Vagina (tissue), 2 donors: ENCODE measurements at regions not wholly inside any gene's neighbourhood (a gene's known extent, or its start where the extent isn't known, plus 50 kb on each side); places are given as distances from the start of the nearest gene placed in this dataset.
"Not testable (repeated sequence)": the region's sequence is repeated elsewhere in the genome, so short reads cannot be mapped to it uniquely, and the experiment has no call there.

Source experiments
- DNase-seq, 2 donors: peaks; one replicate each; pipeline ENCODE4 v3.0.0-alpha.2; 2017; ENCODE audit errors: extremely low spot score in 2 of 2
- H3K27ac ChIP-seq: fragments of 200-600 bp; sonication (generic); one replicate; pipeline ENCODE4 v1.5.1; 2019
- H3K27me3 ChIP-seq: fragments of 200-600 bp; sonication (generic); one replicate; pipeline ENCODE4 v1.5.1; 2019
- H3K36me3 ChIP-seq, 2 donors: fragments of 200-600 bp; sonication (generic); one replicate each; pipeline ENCODE4 v1.5.1; 2017 to 2019
- H3K4me1 ChIP-seq: fragments of 200-600 bp; sonication (generic); one replicate; pipeline ENCODE4 v1.5.1; 2019
- H3K4me3 ChIP-seq, 2 donors: fragments of 200-600 bp; sonication (generic); 1 replicate in 1 of 2; 2 replicates in 1 of 2; pipeline ENCODE4 v1.5.1; 2016 to 2019
- H3K9me3 ChIP-seq: fragments of 200-600 bp; sonication (generic); one replicate; pipeline ENCODE4 v1.5.1; 2019
- CTCF ChIP-seq, 3 experiments: fragments of 450-650 bp in 2 of 3; fragments of 200-600 bp in 1 of 3; sonication (generic) in 1 of 3; IDR thresholded peaks; one replicate each; pipeline ENCODE4 v1.5.1; 2017 to 2019; ENCODE audit warnings: antibody characterized with exemption in 3 of 3, mild to moderate bottlenecking in 2 of 3, moderate library complexity in 2 of 3
- POLR2A ChIP-seq, 2 donors: fragments of 450-650 bp; IDR thresholded peaks; one replicate each; pipeline ENCODE4 v1.6.1; 2017; ENCODE audit warnings: antibody characterized with exemption in 2 of 2, mild to moderate bottlenecking in 2 of 2, moderate library complexity in 2 of 2
- POLR2AphosphoS5 ChIP-seq, 2 donors: sonication (generic); formaldehyde crosslinking; IDR thresholded peaks; one replicate each; pipeline ENCODE4 v1.9.0; 2017; ENCODE audit warnings: antibody characterized with exemption in 2 of 2, mild to moderate bottlenecking in 2 of 2, low read depth in 1 of 2; ENCODE audit not compliant: insufficient read depth in 1 of 2
- intact Hi-C: fragments of 100-400 bp; cut with DNase I; formaldehyde crosslinking; loops from one replicate; pipeline ENCODE4 v1.15.1; 2023

GRCh38 chr13:108044954-108045353, 170.4 kb downstream of the LIG4 start:
- intact Hi-C loops: no loop called here
- H3K4me1 ChIP-seq: no peaks in the 10 kb centered on the region
- no peak overlapping the region for H3K27ac ChIP-seq
- DNase-seq: no peak
- no peak overlapping the region for H3K4me3 ChIP-seq
- no peaks in the 10 kb centered on the region for H3K27me3 ChIP-seq
- H3K9me3 ChIP-seq: no peaks in the 10 kb centered on the region
- no peak for TF ChIP-seq CTCF (IDR thresholded peaks at IDR 0.05)
- TF ChIP-seq POLR2AphosphoS5 (IDR thresholded peaks at IDR 0.05; ENCODE audit: insufficient read depth in 1 of 2, low read depth in 1 of 2): no peak
- no peak for TF ChIP-seq POLR2A (IDR thresholded peaks at IDR 0.05)
- no peaks in the 10 kb centered on the region for H3K36me3 ChIP-seq

GRCh38 chr13:108042866-108043265, 172.5 kb downstream of the LIG4 start:
- H3K4me3 ChIP-seq, H3K36me3 ChIP-seq, H3K9me3 ChIP-seq, intact Hi-C loops, H3K27me3 ChIP-seq, H3K4me1 ChIP-seq, H3K27ac ChIP-seq, DNase-seq: not testable (repeated sequence)

- H3K27ac ChIP-seq: no peak overlapping the region
- no peak for TF ChIP-seq POLR2A (IDR thresholded peaks at IDR 0.05)
- no peak for TF ChIP-seq POLR2AphosphoS5 (IDR thresholded peaks at IDR 0.05; ENCODE audit: insufficient read depth in 1 of 2, low read depth in 1 of 2)
- no peak for TF ChIP-seq CTCF (IDR thresholded peaks at IDR 0.05)
- intact Hi-C loops: no loop called here
- no peaks in the 10 kb centered on the region for H3K27me3 ChIP-seq
- H3K4me3 ChIP-seq: no peak overlapping the region
- no peaks in the 10 kb centered on the region for H3K9me3 ChIP-seq
- no peak for DNase-seq
- no peaks in the 10 kb centered on the region for H3K36me3 ChIP-seq
- no peaks in the 10 kb centered on the region for H3K4me1 ChIP-seq
Observed at GRCh38 chr13:108037348-108037747, 178.0 kb downstream of the LIG4 start.

GRCh38 chr13:108036411-108036932, 178.9 kb downstream of the LIG4 start:
- Histone ChIP-seq H3K27me3 (no peaks in the 10 kb centered on the region), H3K27ac (no peak overlapping the region), H3K4me1 (no peaks in the 10 kb centered on the region), H3K4me3 (no peak overlapping the region), H3K36me3 (no peaks in the 10 kb centered on the region), H3K9me3 (no peaks in the 10 kb centered on the region)
- intact Hi-C loops: no loop called here
- no peak for TF ChIP-seq CTCF (IDR thresholded peaks at IDR 0.05)
- no peak for TF ChIP-seq POLR2AphosphoS5 (IDR thresholded peaks at IDR 0.05; ENCODE audit: insufficient read depth in 1 of 2, low read depth in 1 of 2)
- TF ChIP-seq POLR2A (IDR thresholded peaks at IDR 0.05): no peak
- no peak for DNase-seq

GRCh38 chr13:108034909-108035410, 180.4 kb downstream of the LIG4 start:
- no peak for TF ChIP-seq CTCF (IDR thresholded peaks at IDR 0.05)
- TF ChIP-seq POLR2AphosphoS5 (IDR thresholded peaks at IDR 0.05; ENCODE audit: insufficient read depth in 1 of 2, low read depth in 1 of 2): no peak
- TF ChIP-seq POLR2A (IDR thresholded peaks at IDR 0.05): no peak
- no peak for DNase-seq
- Histone ChIP-seq H3K27me3 (no peaks in the 10 kb centered on the region), H3K4me3 (no peak overlapping the region), H3K4me1 (no peaks in the 10 kb centered on the region), H3K36me3 (no peaks in the 10 kb centered on the region), H3K9me3 (no peaks in the 10 kb centered on the region), H3K27ac (no peak overlapping the region)
- intact Hi-C loops: no loop called here
